Colonic mucosa (tissue), 4 donors: ENCODE measurements at regions not wholly inside any gene's neighbourhood (a gene's known extent, or its start where the extent isn't known, plus 50 kb on each side); places are given as distances from the start of the nearest gene placed in this dataset.

Source experiments
- DNase-seq: peaks from one replicate; pipeline ENCODE4 v3.0.0-alpha.2; 2020
- H3K27ac ChIP-seq: fragments of 200-600 bp; one replicate; pipeline ENCODE4 v1.8.0; 2021
- H3K27me3 ChIP-seq: fragments of 200-600 bp; one replicate; pipeline ENCODE4 v1.8.0; 2021
- H3K36me3 ChIP-seq: fragments of 200-600 bp; one replicate; pipeline ENCODE4 v1.8.0; 2021
- H3K4me1 ChIP-seq: fragments of 200-600 bp; one replicate; pipeline ENCODE4 v1.8.0; 2021; ENCODE audit warnings: mild to moderate bottlenecking
- H3K4me3 ChIP-seq: fragments of 200-600 bp; one replicate; pipeline ENCODE4 v1.8.0; 2021
- H3K9ac ChIP-seq, 2 donors: one replicate each; pipeline ENCODE4 v1.7.0; 2013; ENCODE audit warnings: control low read depth in 2 of 2, low read depth in 2 of 2, low read length in 2 of 2
- H3K9me3 ChIP-seq: fragments of 200-600 bp; one replicate; pipeline ENCODE4 v1.8.0; 2021
- CTCF ChIP-seq: fragments of 200-600 bp; IDR thresholded peaks from one replicate; pipeline ENCODE4 v1.8.0; 2022; ENCODE audit warnings: antibody characterized with exemption, mild to moderate bottlenecking
- intact Hi-C: fragments of 100-400 bp; cut with DNase I; formaldehyde crosslinking; loops from one replicate; pipeline ENCODE4 v1.14.1; 2022
- donor health status: healthy.
- donor health status: DM: no; HTN: no; CAD: no.
- donor health status: DM: no; HTN: no; CAD: no.

DNA sequence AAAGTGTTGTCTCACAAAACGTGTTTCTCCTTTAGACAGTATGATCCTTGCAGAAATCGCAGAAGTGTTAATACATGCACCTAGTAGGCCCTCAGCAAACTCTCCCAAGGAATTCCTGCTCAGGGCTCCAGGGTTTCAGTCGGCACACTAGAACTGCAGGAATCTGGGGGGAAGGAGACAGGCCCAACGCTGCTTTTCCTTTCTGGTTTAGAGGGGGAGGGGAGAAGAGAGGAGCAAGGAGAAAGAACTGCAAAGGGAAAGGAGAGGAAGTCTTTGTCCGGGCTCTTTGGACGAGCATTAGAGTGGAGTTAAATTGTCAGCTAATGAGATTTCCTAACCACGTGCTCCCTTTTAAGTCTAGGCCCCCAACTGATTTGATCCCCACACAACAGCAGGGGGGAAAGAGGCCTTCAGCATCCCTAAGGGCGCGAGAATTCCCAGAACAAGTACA lies 103.7 kb upstream of the SOD1 start:
- peaks cover 12% of the 10 kb centered on the region for H3K27me3 ChIP-seq
- TF ChIP-seq CTCF: no peak

DNA sequence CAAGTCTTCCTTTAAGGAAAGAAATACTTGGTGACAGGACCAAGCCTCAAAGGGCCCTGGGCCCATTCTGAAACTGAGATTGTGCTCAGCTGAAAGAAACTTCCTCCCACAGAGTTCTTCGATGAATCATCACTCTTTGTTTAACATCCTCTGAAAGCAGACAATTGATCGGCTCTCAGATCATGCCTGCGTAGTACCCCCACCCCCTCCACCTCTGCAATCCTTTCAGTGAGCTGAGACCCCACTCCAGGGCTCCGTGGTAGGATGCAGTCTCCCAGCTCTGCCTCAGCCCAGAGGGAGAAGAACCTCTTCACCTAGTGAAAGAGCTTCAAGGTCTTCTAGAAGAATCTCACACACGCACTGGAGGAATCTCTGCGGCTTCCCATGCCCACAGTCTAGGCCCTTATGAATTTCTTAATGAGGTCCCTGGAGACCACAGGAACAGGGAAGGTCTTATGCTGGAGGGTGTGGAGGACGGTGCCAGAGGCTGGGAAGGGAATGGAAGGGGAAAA lies 104.9 kb upstream of the SOD1 start:
- H3K4me1 ChIP-seq: no peaks in the 10 kb centered on the region
- no peak for TF ChIP-seq CTCF
- H3K36me3 ChIP-seq: no peaks in the 10 kb centered on the region
- no peak overlapping the region for H3K4me3 ChIP-seq
- H3K9me3 ChIP-seq: no peaks in the 10 kb centered on the region
- H3K9ac ChIP-seq: no peak overlapping the region
- H3K27ac ChIP-seq: no peak overlapping the region
- no peak for DNase-seq
- intact Hi-C loops: no loop called here
- peaks cover 12% of the 10 kb centered on the region for H3K27me3 ChIP-seq

More for the DNA sequence above, 103.7 kb upstream of the SOD1 start:
- no peak for DNase-seq
- Histone ChIP-seq H3K36me3 (no peaks in the 10 kb centered on the region), H3K9ac (no peak overlapping the region), H3K27ac (no peak overlapping the region), H3K4me3 (no peak overlapping the region), H3K4me1 (no peaks in the 10 kb centered on the region), H3K9me3 (no peaks in the 10 kb centered on the region)
- intact Hi-C loops: no loop called here

GRCh38 chr21:31553926-31554325 lies 105.6 kb upstream of the SOD1 start:
- TF ChIP-seq CTCF: no peak
- Histone ChIP-seq H3K27ac (no peak overlapping the region), H3K4me1 (no peaks in the 10 kb centered on the region), H3K27me3 (peaks cover 12% of the 10 kb centered on the region), H3K9ac (no peak overlapping the region), H3K9me3 (no peaks in the 10 kb centered on the region), H3K4me3 (no peak overlapping the region), H3K36me3 (no peaks in the 10 kb centered on the region)
- intact Hi-C loops: no loop called here
- no peak for DNase-seq

DNA sequence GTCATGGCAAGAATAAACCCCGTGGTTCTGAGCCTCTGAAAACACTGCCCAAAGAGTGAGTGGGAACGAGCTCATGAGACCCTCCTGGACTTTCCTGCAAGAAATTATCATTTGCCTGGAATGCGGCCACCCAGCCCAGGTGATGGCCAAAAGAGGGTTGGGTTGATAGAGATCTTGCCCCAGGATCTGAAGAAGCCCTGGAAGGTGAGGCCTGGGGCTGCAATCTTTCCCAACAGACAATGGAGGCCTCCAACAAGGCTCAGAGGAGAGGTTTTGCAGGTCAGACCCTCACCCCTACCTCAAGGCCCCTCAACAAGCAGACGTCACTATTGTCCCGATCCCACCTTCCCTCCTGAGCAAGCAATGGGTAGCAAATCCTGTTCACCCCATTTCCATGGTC lies 106.0 kb upstream of the SOD1 start:
- intact Hi-C loops: no loop called here
- no peak overlapping the region for H3K9ac ChIP-seq
- H3K9me3 ChIP-seq: no peaks in the 10 kb centered on the region
- H3K36me3 ChIP-seq: no peaks in the 10 kb centered on the region
- no peak for TF ChIP-seq CTCF
- no peaks in the 10 kb centered on the region for H3K4me1 ChIP-seq
- DNase-seq: no peak
- no peak overlapping the region for H3K27ac ChIP-seq
- H3K27me3 ChIP-seq: peaks cover 10% of the 10 kb centered on the region
- no peak overlapping the region for H3K4me3 ChIP-seq

GRCh38 chr21:31552826-31553225 lies 106.7 kb upstream of the SOD1 start:
- intact Hi-C loops: no loop called here
- Histone ChIP-seq H3K9ac (no peak overlapping the region), H3K4me3 (no peak overlapping the region), H3K27me3 (peaks cover 4% of the 10 kb centered on the region), H3K36me3 (no peaks in the 10 kb centered on the region), H3K9me3 (no peaks in the 10 kb centered on the region), H3K27ac (no peak overlapping the region), H3K4me1 (no peaks in the 10 kb centered on the region)
- no peak for DNase-seq
- no peak for TF ChIP-seq CTCF
